ENCODE measurements at regions not wholly inside any gene's neighbourhood (a gene's known extent, or its start where the extent isn't known, plus 50 kb on each side); places are given as distances from the start of the nearest gene placed in this dataset.

DNA sequence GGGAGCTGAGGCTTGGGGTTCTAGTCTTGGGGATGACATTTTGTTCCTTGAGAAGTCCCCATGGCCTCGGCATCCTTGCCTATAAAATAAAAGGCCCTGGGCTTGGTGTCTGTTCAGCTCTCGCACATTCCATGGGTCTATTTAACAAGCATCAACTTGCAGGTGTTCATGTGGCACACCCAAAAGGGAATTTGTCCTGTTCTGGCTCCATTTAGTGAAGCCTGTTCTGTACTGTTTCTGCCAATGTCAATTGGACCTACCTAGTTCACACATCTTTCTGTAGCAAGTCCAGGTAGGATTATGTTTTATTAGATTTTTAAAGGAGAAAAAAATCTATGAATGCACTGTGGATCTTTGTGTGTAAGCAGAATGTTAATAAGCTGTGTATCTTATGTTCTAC is 262.0 kb downstream of the HIVEP2 start:
- ATAC-seq (ENCODE audit: low read depth) (no peak), DNase-seq (no peak)
- Histone ChIP-seq H3K27me3 (replicated peaks in 1 of 4; ENCODE audit: control extremely low read depth in 1 of 4, control insufficient read depth in 3 of 4, insufficient read depth in 4 of 4, low read length in 3 of 4) (no peaks in the 10 kb centered on the region), H2AFZ (ENCODE audit: insufficient read depth, low read depth, low read length, poor library complexity, severe bottlenecking) (no peak overlapping the region), H3K4me1 (ENCODE audit: control insufficient read depth in 2 of 2, insufficient read depth in 2 of 2, low read length in 2 of 2) (no peaks in the 10 kb centered on the region), H4K20me1 (ENCODE audit: control insufficient read depth, insufficient read depth, low read length, poor library complexity, severe bottlenecking) (no peaks in the 10 kb centered on the region), H3K4me3 (ENCODE audit: control extremely low read depth in 1 of 5, extremely low read depth in 1 of 5, insufficient read depth in 1 of 5, low read depth in 2 of 5, low read length in 4 of 5) (no peak overlapping the region), H3K79me2 (ENCODE audit: control insufficient read depth, insufficient read depth, low read length) (no peaks in the 10 kb centered on the region), H3K27ac (ENCODE audit: low read length in 2 of 2) (no peak overlapping the region), H3K36me3 (replicated peaks in 1 of 2; ENCODE audit: control extremely low read depth in 1 of 2, control insufficient read depth in 1 of 2, extremely low read depth in 1 of 2, insufficient read depth in 2 of 2, low read length in 1 of 2) (no peaks in the 10 kb centered on the region), H3K4me2 (replicated peaks; ENCODE audit: low read depth, low read length, poor library complexity, severe bottlenecking) (no peak overlapping the region), H3K9me3 (ENCODE audit: control extremely low read depth in 1 of 3, control insufficient read depth in 2 of 3, insufficient read depth in 1 of 3, low read length in 2 of 3) (no peaks in the 10 kb centered on the region), H3K9ac (ENCODE audit: low read length) (no peak overlapping the region)
- 100% methylated on average over 2 of the region's 2 CpGs for WGBS (ENCODE audit: insufficient coverage)
- Mint-ChIP-seq H3K27ac (no peak overlapping the region), H3K4me1 (no peaks in the 10 kb centered on the region), H3K9me3 (ENCODE audit: insufficient read depth) (no peaks in the 10 kb centered on the region), H3K27me3 (peaks cover 2% of the 10 kb centered on the region), H3K4me3 (no peak overlapping the region)
- POLR2A ChIA-PET = no interaction called here
- intact Hi-C loops (cut with micrococcal nuclease) = no loop called here
- TF ChIP-seq, protein P1, sequence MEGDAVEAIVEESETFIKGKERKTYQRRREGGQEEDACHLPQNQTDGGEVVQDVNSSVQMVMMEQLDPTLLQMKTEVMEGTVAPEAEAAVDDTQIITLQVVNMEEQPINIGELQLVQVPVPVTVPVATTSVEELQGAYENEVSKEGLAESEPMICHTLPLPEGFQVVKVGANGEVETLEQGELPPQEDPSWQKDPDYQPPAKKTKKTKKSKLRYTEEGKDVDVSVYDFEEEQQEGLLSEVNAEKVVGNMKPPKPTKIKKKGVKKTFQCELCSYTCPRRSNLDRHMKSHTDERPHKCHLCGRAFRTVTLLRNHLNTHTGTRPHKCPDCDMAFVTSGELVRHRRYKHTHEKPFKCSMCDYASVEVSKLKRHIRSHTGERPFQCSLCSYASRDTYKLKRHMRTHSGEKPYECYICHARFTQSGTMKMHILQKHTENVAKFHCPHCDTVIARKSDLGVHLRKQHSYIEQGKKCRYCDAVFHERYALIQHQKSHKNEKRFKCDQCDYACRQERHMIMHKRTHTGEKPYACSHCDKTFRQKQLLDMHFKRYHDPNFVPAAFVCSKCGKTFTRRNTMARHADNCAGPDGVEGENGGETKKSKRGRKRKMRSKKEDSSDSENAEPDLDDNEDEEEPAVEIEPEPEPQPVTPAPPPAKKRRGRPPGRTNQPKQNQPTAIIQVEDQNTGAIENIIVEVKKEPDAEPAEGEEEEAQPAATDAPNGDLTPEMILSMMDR (IDR thresholded peaks at IDR 0.05) = no peak
- TF ChIP-seq EZH2 (IDR thresholded peaks at IDR 0.05; ENCODE audit: borderline replicate concordance, insufficient read depth, low read depth, low read length, poor library complexity, severe bottlenecking) = no peak
- CTCF ChIA-PET = interaction anchor here (1.9 kb wide), 1 partner anchor 344 kb away, joined by 4 read pairs; no protein-coding TSS in a partner anchor

DNA sequence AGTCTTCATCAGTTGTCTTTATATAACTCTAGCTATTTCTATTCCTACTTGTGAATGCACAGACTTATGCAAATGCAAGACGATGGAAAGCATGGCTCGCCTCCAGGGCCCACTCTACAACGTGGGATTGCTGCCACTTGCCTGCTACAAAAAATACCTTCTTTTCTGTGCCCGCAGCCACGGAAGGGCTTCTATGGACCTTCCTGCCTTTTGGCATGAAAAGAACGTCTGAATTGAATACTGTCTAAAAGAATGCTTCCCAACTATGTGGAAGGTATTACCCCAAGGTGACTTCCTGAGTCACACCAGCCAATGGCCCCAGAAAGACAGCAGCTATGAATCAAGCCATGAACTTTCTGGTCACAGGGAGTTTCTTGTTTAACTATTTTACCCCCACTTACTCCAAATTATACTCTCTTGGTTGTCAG is 261.2 kb downstream of the HIVEP2 start:
- CTCF ChIA-PET = interaction anchor here (1.4 kb wide), 1 partner anchor 9 kb away, joined by 6 read pairs; no protein-coding TSS in a partner anchor
- Histone ChIP-seq H3K27me3 (replicated peaks in 1 of 4; ENCODE audit: control extremely low read depth in 1 of 4, control insufficient read depth in 3 of 4, insufficient read depth in 4 of 4, low read length in 3 of 4) (no peaks in the 10 kb centered on the region), H3K4me1 (ENCODE audit: control insufficient read depth in 2 of 2, insufficient read depth in 2 of 2, low read length in 2 of 2) (no peaks in the 10 kb centered on the region), H3K9me3 (ENCODE audit: control extremely low read depth in 1 of 3, control insufficient read depth in 2 of 3, insufficient read depth in 1 of 3, low read length in 2 of 3) (no peaks in the 10 kb centered on the region), H4K20me1 (ENCODE audit: control insufficient read depth, insufficient read depth, low read length, poor library complexity, severe bottlenecking) (no peaks in the 10 kb centered on the region), H3K9ac (ENCODE audit: low read length) (no peak overlapping the region), H3K79me2 (ENCODE audit: control insufficient read depth, insufficient read depth, low read length) (no peaks in the 10 kb centered on the region), H3K36me3 (replicated peaks in 1 of 2; ENCODE audit: control extremely low read depth in 1 of 2, control insufficient read depth in 1 of 2, extremely low read depth in 1 of 2, insufficient read depth in 2 of 2, low read length in 1 of 2) (no peaks in the 10 kb centered on the region), H3K4me3 (ENCODE audit: control extremely low read depth in 1 of 5, extremely low read depth in 1 of 5, insufficient read depth in 1 of 5, low read depth in 2 of 5, low read length in 4 of 5) (no peak overlapping the region), H3K4me2 (replicated peaks; ENCODE audit: low read depth, low read length, poor library complexity, severe bottlenecking) (no peak overlapping the region), H2AFZ (ENCODE audit: insufficient read depth, low read depth, low read length, poor library complexity, severe bottlenecking) (no peak overlapping the region), H3K27ac (ENCODE audit: low read length in 2 of 2) (no peak overlapping the region)
- Mint-ChIP-seq H3K4me1 (no peaks in the 10 kb centered on the region), H3K27ac (no peak overlapping the region), H3K27me3 (peaks cover 2% of the 10 kb centered on the region), H3K9me3 (ENCODE audit: insufficient read depth) (no peaks in the 10 kb centered on the region), H3K4me3 (no peak overlapping the region)
- POLR2A ChIA-PET = no interaction called here
- intact Hi-C loops (cut with micrococcal nuclease) = no loop called here
- WGBS (ENCODE audit: insufficient coverage) = 94% methylated on average over 5 of the region's 6 CpGs
- DNase-seq = no peak
- TF ChIP-seq, protein P1 (IDR thresholded peaks at IDR 0.05) = no peak
- TF ChIP-seq EZH2 (IDR thresholded peaks at IDR 0.05; ENCODE audit: borderline replicate concordance, insufficient read depth, low read depth, low read length, poor library complexity, severe bottlenecking) = no peak
- no peak for ATAC-seq (ENCODE audit: low read depth)
